ENCODE measurements at regions not wholly inside any gene's neighbourhood (a gene's known extent, or its start where the extent isn't known, plus 50 kb on each side); places are given as distances from the start of the nearest gene placed in this dataset.

- TF ChIP-seq CTCF (conservative IDR thresholded peaks at IDR 0.05; ENCODE audit: low read depth, low read length) (no peak), EZH2 (IDR thresholded peaks at IDR 0.05; ENCODE audit: borderline replicate concordance, low read depth, low read length, poor library complexity, severe bottlenecking) (no peak)
Measured at GRCh38 chr11:105553025-105553424, 56.8 kb upstream of the GRIA4 start.

Data from A673 (cell line).